Stimulated activated CD4-positive, alpha-beta T cell treated with anti-CD3 and anti-CD28 coated beads, Interleukin-12 subunit alpha, Interleukin-12 subunit beta, amount 100 ng/mL, for 48 hours (primary cell): ENCODE measurements at regions not wholly inside any gene's neighbourhood (a gene's known extent, or its start where the extent isn't known, plus 50 kb on each side); places are given as distances from the start of the nearest gene placed in this dataset.

Experiments used
- DNase-seq, 3 donors: peaks; one replicate each; pipeline ENCODE4 v3.0.0-alpha.2; 2020; ENCODE audit warnings: low read depth in 2 of 3, low spot score in 1 of 3

GRCh38 chr5:98713856-98714255 is 59.6 kb upstream of the RGMB start:
- DNase-seq: no peak

- DNase-seq: no peak
Observed at GRCh38 chr5:98714710-98715288, 58.7 kb upstream of the RGMB start.

GRCh38 chr5:98721231-98721928 is 52.1 kb upstream of the RGMB start:
- DNase-seq: no peak

GRCh38 chr5:98722188-98722587 is 51.3 kb upstream of the RGMB start:
- no peak for DNase-seq

GRCh38 chr5:98723061-98723460 is 50.4 kb upstream of the RGMB start:
- no peak for DNase-seq
